HAP-1 (cell line): ENCODE measurements at regions not wholly inside any gene's neighbourhood (a gene's known extent, or its start where the extent isn't known, plus 50 kb on each side); places are given as distances from the start of the nearest gene placed in this dataset.
"Not testable (repeated sequence)": the region's sequence is repeated elsewhere in the genome, so short reads cannot be mapped to it uniquely, and the experiment has no call there.

ENCODE experiments used
- DNase-seq, 2 experiments: peaks; one replicate each; pipeline ENCODE4 v3.0.0-alpha.2; 2016 to 2020; ENCODE audit warnings: low spot score in 2 of 2
- H3K27me3 ChIP-seq: fragments of 250-450 bp; sonication (Bioruptor Pico); 2 replicates; pipeline ENCODE4 v1.5.1; 2020; ENCODE audit warnings: low read depth, mild to moderate bottlenecking, moderate library complexity
- H3K36me3 ChIP-seq: fragments of 250-450 bp; sonication (Bioruptor Pico); replicated peaks from 2 replicates; pipeline ENCODE4 v1.5.1; 2020; ENCODE audit warnings: mild to moderate bottlenecking
- H3K4me1 ChIP-seq: fragments of 250-450 bp; sonication (Bioruptor Pico); 2 replicates; pipeline ENCODE4 v1.5.1; 2020; ENCODE audit warnings: mild to moderate bottlenecking
- H3K4me3 ChIP-seq: fragments of 250-450 bp; sonication (Bioruptor Pico); 2 replicates; pipeline ENCODE4 v1.5.1; 2020; ENCODE audit warnings: mild to moderate bottlenecking, moderate library complexity
- H3K9me3 ChIP-seq: fragments of 250-450 bp; sonication (Bioruptor Pico); 2 replicates; pipeline ENCODE4 v1.5.1; 2020; ENCODE audit warnings: mild to moderate bottlenecking, moderate library complexity
- in situ Hi-C: fragments of 300-500 bp; cut with MboI; formaldehyde crosslinking; loops from 3 replicates; pipeline ENCODE4 v1.14.3; 2020; ENCODE audit warnings: low sequenced_read_pairs, inconsistent platforms, mixed read lengths

GRCh38 chr6:76587271-76587670 lies 514.8 kb upstream of the IMPG1 start:
- Histone ChIP-seq H3K4me3 (no peak overlapping the region), H3K4me1 (no peaks in the 10 kb centered on the region), H3K27me3 (no peaks in the 10 kb centered on the region), H3K9me3 (no peaks in the 10 kb centered on the region), H3K36me3 (no peaks in the 10 kb centered on the region)
- in situ Hi-C loops, result no loop called here
- no peak for DNase-seq

GRCh38 chr6:76584121-76584520 lies 511.7 kb upstream of the IMPG1 start:
- DNase-seq, result no peak
- Histone ChIP-seq H3K27me3 (no peaks in the 10 kb centered on the region), H3K36me3 (no peaks in the 10 kb centered on the region), H3K9me3 (no peaks in the 10 kb centered on the region), H3K4me3 (no peak overlapping the region), H3K4me1 (no peaks in the 10 kb centered on the region)
- in situ Hi-C loops, result no loop called here

GRCh38 chr6:76578746-76579145 lies 506.3 kb upstream of the IMPG1 start:
- no peak for DNase-seq
- no peaks in the 10 kb centered on the region for H3K27me3 ChIP-seq
- no peaks in the 10 kb centered on the region for H3K9me3 ChIP-seq
- H3K4me3 ChIP-seq, result no peak overlapping the region
- no peaks in the 10 kb centered on the region for H3K4me1 ChIP-seq
- H3K36me3 ChIP-seq, result no peaks in the 10 kb centered on the region
- in situ Hi-C loops, result no loop called here

- Histone ChIP-seq H3K36me3 (no peaks in the 10 kb centered on the region), H3K27me3 (no peaks in the 10 kb centered on the region), H3K4me3 (no peak overlapping the region), H3K9me3 (no peaks in the 10 kb centered on the region), H3K4me1 (no peaks in the 10 kb centered on the region)
- in situ Hi-C loops, result no loop called here
- no peak for DNase-seq
Observed at GRCh38 chr6:76574746-76575145, 502.3 kb upstream of the IMPG1 start.

GRCh38 chr6:76565932-76566331 lies 493.5 kb upstream of the IMPG1 start:
- Histone ChIP-seq H3K27me3 (no peaks in the 10 kb centered on the region), H3K4me1 (no peaks in the 10 kb centered on the region), H3K36me3 (no peaks in the 10 kb centered on the region), H3K4me3 (no peak overlapping the region), H3K9me3 (no peaks in the 10 kb centered on the region)
- in situ Hi-C loops, result no loop called here
- no peak for DNase-seq

GRCh38 chr6:76562371-76562770 lies 489.9 kb upstream of the IMPG1 start:
- H3K4me3 ChIP-seq, DNase-seq, H3K9me3 ChIP-seq, H3K27me3 ChIP-seq, in situ Hi-C loops, H3K36me3 ChIP-seq, H3K4me1 ChIP-seq: not testable (repeated sequence)

GRCh38 chr6:76560851-76561755 lies 488.6 kb upstream of the IMPG1 start:
- H3K36me3 ChIP-seq, DNase-seq, H3K4me3 ChIP-seq, H3K27me3 ChIP-seq, H3K9me3 ChIP-seq, in situ Hi-C loops, H3K4me1 ChIP-seq: not testable (repeated sequence)

- no peaks in the 10 kb centered on the region for H3K27me3 ChIP-seq
- no peaks in the 10 kb centered on the region for H3K9me3 ChIP-seq
- H3K4me1 ChIP-seq, result no peaks in the 10 kb centered on the region
- H3K36me3 ChIP-seq, result no peaks in the 10 kb centered on the region
- in situ Hi-C loops, result no loop called here
- DNase-seq, result no peak
- H3K4me3 ChIP-seq, result no peak overlapping the region
Observed at GRCh38 chr6:76553256-76553655, 480.8 kb upstream of the IMPG1 start.

- H3K4me1 ChIP-seq, result no peaks in the 10 kb centered on the region
- no peaks in the 10 kb centered on the region for H3K27me3 ChIP-seq
- H3K9me3 ChIP-seq, result no peaks in the 10 kb centered on the region
- in situ Hi-C loops, result no loop called here
- DNase-seq, result no peak
- H3K4me3 ChIP-seq, result no peak overlapping the region
- no peaks in the 10 kb centered on the region for H3K36me3 ChIP-seq
Observed at GRCh38 chr6:76552268-76552667, 479.8 kb upstream of the IMPG1 start.

GRCh38 chr6:76533661-76534060 lies 461.2 kb upstream of the IMPG1 start:
- Histone ChIP-seq H3K4me1 (no peaks in the 10 kb centered on the region), H3K36me3 (no peaks in the 10 kb centered on the region)
- DNase-seq, result no peak

GRCh38 chr6:76532647-76533046 lies 460.2 kb upstream of the IMPG1 start:
- in situ Hi-C loops, result no loop called here
- Histone ChIP-seq H3K36me3 (no peaks in the 10 kb centered on the region), H3K4me3 (no peak overlapping the region), H3K27me3 (no peaks in the 10 kb centered on the region), H3K9me3 (no peaks in the 10 kb centered on the region), H3K4me1 (no peaks in the 10 kb centered on the region)
- DNase-seq, result no peak

More at GRCh38 chr6:76533661-76534060, 461.2 kb upstream of the IMPG1 start:
- no peaks in the 10 kb centered on the region for H3K9me3 ChIP-seq
- H3K27me3 ChIP-seq, result no peaks in the 10 kb centered on the region
- in situ Hi-C loops, result no loop called here
- H3K4me3 ChIP-seq, result no peak overlapping the region

GRCh38 chr6:76518443-76518842 lies 446.0 kb upstream of the IMPG1 start:
- H3K4me1 ChIP-seq, result no peaks in the 10 kb centered on the region
- in situ Hi-C loops, result no loop called here
- H3K4me3 ChIP-seq, result no peak overlapping the region
- H3K9me3 ChIP-seq, result no peaks in the 10 kb centered on the region
- H3K36me3 ChIP-seq, result no peaks in the 10 kb centered on the region
- no peak for DNase-seq
- no peaks in the 10 kb centered on the region for H3K27me3 ChIP-seq

GRCh38 chr6:76516924-76517323 lies 444.5 kb upstream of the IMPG1 start:
- no peak for DNase-seq
- in situ Hi-C loops, result no loop called here
- no peaks in the 10 kb centered on the region for H3K27me3 ChIP-seq
- no peaks in the 10 kb centered on the region for H3K36me3 ChIP-seq
- no peak overlapping the region for H3K4me3 ChIP-seq
- H3K9me3 ChIP-seq, result no peaks in the 10 kb centered on the region
- no peaks in the 10 kb centered on the region for H3K4me1 ChIP-seq

- Histone ChIP-seq H3K4me3 (no peak overlapping the region), H3K9me3 (no peaks in the 10 kb centered on the region), H3K4me1 (no peaks in the 10 kb centered on the region), H3K36me3 (no peaks in the 10 kb centered on the region), H3K27me3 (no peaks in the 10 kb centered on the region)
- in situ Hi-C loops, result no loop called here
- DNase-seq, result no peak
Observed at GRCh38 chr6:76510489-76510888, 438.0 kb upstream of the IMPG1 start.

- H3K27me3 ChIP-seq, result no peaks in the 10 kb centered on the region
- in situ Hi-C loops, result no loop called here
- H3K9me3 ChIP-seq, result no peaks in the 10 kb centered on the region
- no peaks in the 10 kb centered on the region for H3K36me3 ChIP-seq
- no peaks in the 10 kb centered on the region for H3K4me1 ChIP-seq
- H3K4me3 ChIP-seq, result no peak overlapping the region
- no peak for DNase-seq
Observed at GRCh38 chr6:76509397-76509796, 436.9 kb upstream of the IMPG1 start.
